Caco-2 (cell line): ENCODE measurements at regions not wholly inside any gene's neighbourhood (a gene's known extent, or its start where the extent isn't known, plus 50 kb on each side); places are given as distances from the start of the nearest gene placed in this dataset.
A peak's percentile ranks its signal among the peaks of the same experiment; 100 is the strongest.

Experiments used
- BruUV-seq: library from RNA; stranded (reverse); fragments of 400-500 nt; replicated peaks from 2 replicates; lab custom pipeline; 2021; lab: Mats Ljungman, UMichigan
- CTCF ChIA-PET: fragments of 300-600 bp; sonication (Branson Sonifier 250); formaldehyde crosslinking; loops from one replicate; lab custom pipeline; 2022; ENCODE audit warnings: antibody characterized with exemption; lab: Charles Lee
- POLR2A ChIA-PET: fragments of 300-600 bp; sonication (Branson Sonifier 250); formaldehyde crosslinking; loops from one replicate; lab custom pipeline; 2022; ENCODE audit warnings: antibody characterized with exemption; lab: Charles Lee
- DNase-seq, 2 experiments: peaks; one replicate each; pipeline versions ENCODE4 v3.0.0 to v3.0.0-alpha.2; 2020 to 2022
- H3K27me3 ChIP-seq: replicated peaks from 2 replicates; pipeline ENCODE4 v1.6.0; 2011; ENCODE audit warnings: low read length; ENCODE audit not compliant: control insufficient read depth, insufficient read depth
- H3K36me3 ChIP-seq: 2 replicates; pipeline ENCODE4 v1.5.1; 2011; ENCODE audit warnings: low read length; ENCODE audit not compliant: control insufficient read depth, insufficient read depth
- H3K4me1 ChIP-seq: fragments of 250-450 bp; sonication (Bioruptor Pico); 2 replicates; pipeline ENCODE4 v1.5.1; 2020; ENCODE audit warnings: mild to moderate bottlenecking
- H3K4me3 ChIP-seq: 2 replicates; pipeline ENCODE4 v1.5.1; 2011; ENCODE audit warnings: low read depth, mild to moderate bottlenecking, control low read depth, low read length
- H3K9me3 ChIP-seq: fragments of 250-450 bp; sonication (Bioruptor Pico); 2 replicates; pipeline ENCODE4 v1.5.1; 2020; ENCODE audit warnings: mild to moderate bottlenecking, moderate library complexity
- H3K27ac Mint-ChIP-seq: one replicate; pipeline ENCODE4 v1.8.0; 2022; ENCODE audit warnings: mixed read lengths; ENCODE audit not compliant: unreplicated experiment
- H3K27me3 Mint-ChIP-seq: one replicate; pipeline ENCODE4 v1.8.0; 2022; ENCODE audit warnings: mixed read lengths; ENCODE audit not compliant: insufficient read depth, unreplicated experiment
- H3K36me3 Mint-ChIP-seq: one replicate; pipeline ENCODE4 v1.8.0; 2022; ENCODE audit warnings: mild to moderate bottlenecking, mixed read lengths; ENCODE audit not compliant: insufficient read depth, unreplicated experiment
- H3K4me1 Mint-ChIP-seq: one replicate; pipeline ENCODE4 v1.8.0; 2022; ENCODE audit warnings: low read depth, mixed read lengths; ENCODE audit not compliant: unreplicated experiment
- H3K4me3 Mint-ChIP-seq: one replicate; pipeline ENCODE4 v1.8.0; 2022; ENCODE audit warnings: mild to moderate bottlenecking, moderate library complexity, mixed read lengths; ENCODE audit not compliant: unreplicated experiment
- H3K9me3 Mint-ChIP-seq: one replicate; pipeline ENCODE4 v1.8.0; 2022; ENCODE audit warnings: mixed read lengths; ENCODE audit not compliant: unreplicated experiment
- intact Hi-C: fragments of 100-400 bp; cut with micrococcal nuclease; formaldehyde crosslinking; loops from one replicate; pipeline ENCODE4 v1.10.0; 2022; ENCODE audit not compliant: unreplicated experiment
- TF ChIP-seq, protein P1 (sequence below), 2 experiments: fragments of 200-600 bp in 1 of 2; IDR thresholded peaks; 1 replicate in 1 of 2; 2 replicates in 1 of 2; pipeline versions ENCODE4 v1.5.1 to v1.8.0; 2011 to 2022; ENCODE audit warnings: antibody characterized with exemption in 1 of 2, control low read depth in 1 of 2, inconsistent platforms in 1 of 2, low read depth in 1 of 2, low read length in 1 of 2, mild to moderate bottlenecking in 1 of 2, moderate library complexity in 1 of 2; ENCODE audit not compliant: insufficient read depth in 1 of 2, severe bottlenecking in 1 of 2, unreplicated experiment in 1 of 2

DNA sequence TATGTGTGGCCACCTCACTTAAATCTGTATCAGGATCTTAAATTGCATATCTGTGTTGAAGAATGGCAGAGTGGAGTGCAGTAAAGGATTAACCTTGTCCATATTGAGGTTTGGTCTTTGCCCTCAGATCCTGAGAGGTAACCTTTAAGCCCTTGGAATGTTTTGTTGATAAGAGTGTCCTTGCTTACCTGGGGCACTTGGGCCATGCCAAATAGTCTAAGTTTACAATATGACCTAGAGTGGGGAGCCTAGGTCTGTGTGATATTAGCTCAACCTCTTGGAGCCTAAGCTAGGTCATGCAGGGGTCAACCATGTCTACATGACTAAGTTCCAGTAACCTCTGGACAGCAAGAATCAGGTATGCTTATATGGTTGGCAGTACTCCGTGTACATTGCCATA is 792.5 kb downstream of the DIAPH3 start:
- Mint-ChIP-seq H3K27me3 (no peaks in the 10 kb centered on the region), H3K9me3 (no peaks in the 10 kb centered on the region), H3K4me1 (peaks cover 23% of the 10 kb centered on the region), H3K4me3 (no peak overlapping the region), H3K36me3 (no peaks in the 10 kb centered on the region), H3K27ac (no peak overlapping the region)
- H3K36me3 ChIP-seq: no peaks in the 10 kb centered on the region
- intact Hi-C loops: loop anchor here (1.0 kb wide), 1 partner anchor 16 kb away; no protein-coding TSS in a partner anchor
- BruUV-seq: no TSS peak
- CTCF ChIA-PET: no interaction called here
- no peak overlapping the region for H3K4me3 ChIP-seq
- no peaks in the 10 kb centered on the region for H3K9me3 ChIP-seq
- TF ChIP-seq, protein P1, sequence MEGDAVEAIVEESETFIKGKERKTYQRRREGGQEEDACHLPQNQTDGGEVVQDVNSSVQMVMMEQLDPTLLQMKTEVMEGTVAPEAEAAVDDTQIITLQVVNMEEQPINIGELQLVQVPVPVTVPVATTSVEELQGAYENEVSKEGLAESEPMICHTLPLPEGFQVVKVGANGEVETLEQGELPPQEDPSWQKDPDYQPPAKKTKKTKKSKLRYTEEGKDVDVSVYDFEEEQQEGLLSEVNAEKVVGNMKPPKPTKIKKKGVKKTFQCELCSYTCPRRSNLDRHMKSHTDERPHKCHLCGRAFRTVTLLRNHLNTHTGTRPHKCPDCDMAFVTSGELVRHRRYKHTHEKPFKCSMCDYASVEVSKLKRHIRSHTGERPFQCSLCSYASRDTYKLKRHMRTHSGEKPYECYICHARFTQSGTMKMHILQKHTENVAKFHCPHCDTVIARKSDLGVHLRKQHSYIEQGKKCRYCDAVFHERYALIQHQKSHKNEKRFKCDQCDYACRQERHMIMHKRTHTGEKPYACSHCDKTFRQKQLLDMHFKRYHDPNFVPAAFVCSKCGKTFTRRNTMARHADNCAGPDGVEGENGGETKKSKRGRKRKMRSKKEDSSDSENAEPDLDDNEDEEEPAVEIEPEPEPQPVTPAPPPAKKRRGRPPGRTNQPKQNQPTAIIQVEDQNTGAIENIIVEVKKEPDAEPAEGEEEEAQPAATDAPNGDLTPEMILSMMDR (IDR thresholded peaks at IDR 0.05; ENCODE audit: insufficient read depth in 1 of 2, low read depth in 1 of 2, low read length in 1 of 2, severe bottlenecking in 1 of 2, unreplicated experiment in 1 of 2): no peak
- POLR2A ChIA-PET: no interaction called here
- DNase-seq: peak; percentile 53 to 59
- H3K4me1 ChIP-seq: peaks cover 30% of the 10 kb centered on the region
- no peaks in the 10 kb centered on the region for H3K27me3 ChIP-seq

DNA sequence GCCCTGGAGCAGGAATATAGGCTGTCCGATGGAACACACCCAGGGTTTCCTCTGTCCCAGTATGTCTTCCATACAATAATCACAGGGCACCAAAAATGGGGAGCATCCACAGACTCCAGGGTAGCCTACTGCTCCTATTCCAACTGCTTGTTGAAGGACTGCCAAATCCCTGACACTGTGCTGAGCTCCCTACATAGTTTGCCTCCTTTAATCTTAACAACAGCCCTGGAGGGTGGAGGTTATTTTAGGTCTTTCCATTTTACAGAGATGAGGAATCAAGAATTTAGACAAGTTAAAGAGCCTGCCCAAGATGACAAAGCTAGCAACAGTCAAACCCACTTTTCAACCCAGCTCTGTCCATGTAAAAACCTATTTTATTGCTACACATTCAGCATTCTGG is 790.4 kb downstream of the DIAPH3 start:
- no peak overlapping the region for H3K4me3 ChIP-seq
- CTCF ChIA-PET: no interaction called here
- no TSS peak for BruUV-seq
- intact Hi-C loops: no loop called here
- no peak for DNase-seq
- H3K27me3 Mint-ChIP-seq: no peaks in the 10 kb centered on the region
- no peak overlapping the region for H3K27ac Mint-ChIP-seq
- TF ChIP-seq, protein P1 (IDR thresholded peaks at IDR 0.05; ENCODE audit: insufficient read depth in 1 of 2, low read depth in 1 of 2, low read length in 1 of 2, severe bottlenecking in 1 of 2, unreplicated experiment in 1 of 2): no peak
- H3K4me1 ChIP-seq: peaks cover 30% of the 10 kb centered on the region
- H3K9me3 Mint-ChIP-seq: peaks cover 5% of the 10 kb centered on the region
- no peak overlapping the region for H3K4me3 Mint-ChIP-seq
- H3K36me3 ChIP-seq: no peaks in the 10 kb centered on the region
- POLR2A ChIA-PET: no interaction called here
- H3K36me3 Mint-ChIP-seq: no peaks in the 10 kb centered on the region
- no peaks in the 10 kb centered on the region for H3K9me3 ChIP-seq
- H3K4me1 Mint-ChIP-seq: peaks cover 22% of the 10 kb centered on the region
- H3K27me3 ChIP-seq: no peaks in the 10 kb centered on the region

DNA sequence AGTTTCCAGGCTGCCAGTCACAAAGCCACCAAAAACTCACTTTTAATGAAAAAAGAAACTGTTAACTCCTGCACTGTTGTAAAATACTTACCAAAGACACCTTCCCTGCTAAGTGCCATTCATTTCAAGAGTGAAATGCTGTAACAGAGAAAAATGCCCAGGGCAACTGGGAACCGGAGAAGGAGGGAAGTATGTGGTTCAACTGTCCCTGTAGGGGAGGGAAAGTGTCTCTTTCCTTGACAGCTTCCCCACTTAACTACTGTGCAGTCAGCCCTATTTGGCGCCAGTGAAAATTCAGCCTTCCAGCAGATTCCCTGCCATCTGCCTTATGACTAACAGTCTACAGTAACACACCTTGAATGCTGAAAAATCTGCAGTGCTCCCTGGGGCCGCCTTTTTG is 789.0 kb downstream of the DIAPH3 start:
- no peaks in the 10 kb centered on the region for H3K36me3 ChIP-seq
- TF ChIP-seq, protein P1 (IDR thresholded peaks at IDR 0.05; ENCODE audit: insufficient read depth in 1 of 2, low read depth in 1 of 2, low read length in 1 of 2, severe bottlenecking in 1 of 2, unreplicated experiment in 1 of 2): no peak
- H3K9me3 ChIP-seq: no peaks in the 10 kb centered on the region; the same call in 1 of the 2 replicates
- H3K27me3 ChIP-seq: no peaks in the 10 kb centered on the region
- POLR2A ChIA-PET: no interaction called here
- no peak overlapping the region for H3K4me3 ChIP-seq
- H3K27ac Mint-ChIP-seq: no peak overlapping the region
- CTCF ChIA-PET: no interaction called here
- H3K4me3 Mint-ChIP-seq: no peak overlapping the region
- no peak for DNase-seq
- H3K36me3 Mint-ChIP-seq: no peaks in the 10 kb centered on the region
- peaks cover 19% of the 10 kb centered on the region for H3K9me3 Mint-ChIP-seq
- H3K4me1 ChIP-seq: peaks cover 20% of the 10 kb centered on the region
- H3K4me1 Mint-ChIP-seq: peaks cover 15% of the 10 kb centered on the region
- BruUV-seq: no TSS peak
- H3K27me3 Mint-ChIP-seq: no peaks in the 10 kb centered on the region
- intact Hi-C loops: no loop called here
